ENCODE measurements at regions not wholly inside any gene's neighbourhood (a gene's known extent, or its start where the extent isn't known, plus 50 kb on each side); places are given as distances from the start of the nearest gene placed in this dataset.

- TF ChIP-seq CTCF (IDR thresholded peaks at IDR 0.05): no peak
- no peak for TF ChIP-seq POLR2A (IDR thresholded peaks at IDR 0.05)
- no peak for TF ChIP-seq POLR2AphosphoS5 (IDR thresholded peaks at IDR 0.05)
- no peak for TF ChIP-seq EP300 (IDR thresholded peaks at IDR 0.05)
Observed at GRCh38 chr1:21344098-21344749, 54.0 kb upstream of the ECE1 start.
